ENCODE measurements at regions not wholly inside any gene's neighbourhood (a gene's known extent, or its start where the extent isn't known, plus 50 kb on each side); places are given as distances from the start of the nearest gene placed in this dataset.

DNA sequence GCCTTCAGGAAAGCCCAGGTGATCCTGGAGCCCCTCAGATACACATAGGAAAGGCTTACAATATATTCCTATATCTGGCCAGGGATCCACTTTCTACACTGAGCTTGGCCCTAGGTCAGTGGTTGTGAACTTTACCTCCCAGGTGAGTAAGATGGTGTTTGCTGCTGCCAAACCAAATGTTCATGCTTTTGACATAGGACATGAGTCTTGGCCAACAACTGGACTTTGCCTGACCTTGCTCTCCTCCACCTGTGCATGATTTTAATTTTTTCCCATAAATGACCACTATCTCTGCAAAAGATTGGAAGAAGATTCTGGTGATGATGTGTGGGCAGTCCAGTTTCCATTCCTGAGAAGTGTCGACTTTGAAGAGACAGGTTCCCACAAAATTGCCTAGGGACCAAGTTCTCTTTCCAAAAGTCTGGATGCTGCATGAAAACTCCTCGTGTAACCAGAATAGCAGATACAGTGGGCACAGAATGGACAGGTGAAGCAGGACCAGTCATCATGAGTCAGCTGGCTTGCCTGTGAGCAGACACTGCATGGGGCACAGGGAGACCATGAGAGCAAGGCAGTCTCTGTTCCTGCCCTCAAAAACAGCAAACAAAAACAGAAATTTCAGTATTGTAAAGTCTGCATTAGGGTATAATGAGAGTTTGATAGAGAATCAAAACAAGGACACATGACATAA lies 226.4 kb upstream of the MON1B start:
- TF ChIP-seq PBX3 (IDR thresholded peaks at IDR 0.05) = no peak
- no peak for TF ChIP-seq CHD2 (IDR thresholded peaks at IDR 0.05; ENCODE audit: low read length, partially characterized antibody)
- TF ChIP-seq MYC (IDR thresholded peaks at IDR 0.05; ENCODE audit: borderline replicate concordance, low read length) = no peak
- TF ChIP-seq CTCF (IDR thresholded peaks at IDR 0.05) = no peak
- no peak for TF ChIP-seq POLR2A (IDR thresholded peaks at IDR 0.05; ENCODE audit: low read length)
- no peak for TF ChIP-seq MAX (IDR thresholded peaks at IDR 0.05)
- no peak for TF ChIP-seq ZSCAN20 (CRISPR knock-in tag; IDR thresholded peaks at IDR 0.05)
- TF ChIP-seq USF2 (IDR thresholded peaks at IDR 0.05) = no peak
- TF ChIP-seq, protein P1, sequence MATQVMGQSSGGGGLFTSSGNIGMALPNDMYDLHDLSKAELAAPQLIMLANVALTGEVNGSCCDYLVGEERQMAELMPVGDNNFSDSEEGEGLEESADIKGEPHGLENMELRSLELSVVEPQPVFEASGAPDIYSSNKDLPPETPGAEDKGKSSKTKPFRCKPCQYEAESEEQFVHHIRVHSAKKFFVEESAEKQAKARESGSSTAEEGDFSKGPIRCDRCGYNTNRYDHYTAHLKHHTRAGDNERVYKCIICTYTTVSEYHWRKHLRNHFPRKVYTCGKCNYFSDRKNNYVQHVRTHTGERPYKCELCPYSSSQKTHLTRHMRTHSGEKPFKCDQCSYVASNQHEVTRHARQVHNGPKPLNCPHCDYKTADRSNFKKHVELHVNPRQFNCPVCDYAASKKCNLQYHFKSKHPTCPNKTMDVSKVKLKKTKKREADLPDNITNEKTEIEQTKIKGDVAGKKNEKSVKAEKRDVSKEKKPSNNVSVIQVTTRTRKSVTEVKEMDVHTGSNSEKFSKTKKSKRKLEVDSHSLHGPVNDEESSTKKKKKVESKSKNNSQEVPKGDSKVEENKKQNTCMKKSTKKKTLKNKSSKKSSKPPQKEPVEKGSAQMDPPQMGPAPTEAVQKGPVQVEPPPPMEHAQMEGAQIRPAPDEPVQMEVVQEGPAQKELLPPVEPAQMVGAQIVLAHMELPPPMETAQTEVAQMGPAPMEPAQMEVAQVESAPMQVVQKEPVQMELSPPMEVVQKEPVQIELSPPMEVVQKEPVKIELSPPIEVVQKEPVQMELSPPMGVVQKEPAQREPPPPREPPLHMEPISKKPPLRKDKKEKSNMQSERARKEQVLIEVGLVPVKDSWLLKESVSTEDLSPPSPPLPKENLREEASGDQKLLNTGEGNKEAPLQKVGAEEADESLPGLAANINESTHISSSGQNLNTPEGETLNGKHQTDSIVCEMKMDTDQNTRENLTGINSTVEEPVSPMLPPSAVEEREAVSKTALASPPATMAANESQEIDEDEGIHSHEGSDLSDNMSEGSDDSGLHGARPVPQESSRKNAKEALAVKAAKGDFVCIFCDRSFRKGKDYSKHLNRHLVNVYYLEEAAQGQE (IDR thresholded peaks at IDR 0.05) = no peak
- TF ChIP-seq HOXB5 (CRISPR knock-in tag; IDR thresholded peaks at IDR 0.05) = no peak
- TF ChIP-seq JUN (IDR thresholded peaks at IDR 0.05) = no peak
- no peak for TF ChIP-seq CBX8 (IDR thresholded peaks at IDR 0.05)
- no peak for TF ChIP-seq RCOR1 (IDR thresholded peaks at IDR 0.05; ENCODE audit: low read depth, low read length)
- TF ChIP-seq KDM5A (IDR thresholded peaks at IDR 0.05) = no peak

Data from A549 (cell line).